HG03025 (cell line): ENCODE measurements at regions not wholly inside any gene's neighbourhood (a gene's known extent, or its start where the extent isn't known, plus 50 kb on each side); places are given as distances from the start of the nearest gene placed in this dataset.
"Not testable (repeated sequence)": the region's sequence is repeated elsewhere in the genome, so short reads cannot be mapped to it uniquely, and the experiment has no call there.

Source experiments
- ATAC-seq: cut with Tn5 transposase; IDR thresholded peaks from one replicate; pipeline ENCODE4 v1.9.1; 2021; ENCODE audit warnings: mild to moderate bottlenecking, moderate library complexity; ENCODE audit not compliant: unreplicated experiment, low FRiP score

- ATAC-seq, result no peak
Observed at GRCh38 chr12:67524861-67525616, 123.5 kb upstream of the DYRK2 start.

GRCh38 chr12:67525617-67525884 is 123.0 kb upstream of the DYRK2 start:
- ATAC-seq, result no peak

GRCh38 chr12:67526129-67526528 is 122.4 kb upstream of the DYRK2 start:
- no peak for ATAC-seq

- ATAC-seq, result no peak
Observed at GRCh38 chr12:67531051-67531450, 117.5 kb upstream of the DYRK2 start.

GRCh38 chr12:67531501-67531900 is 117.0 kb upstream of the DYRK2 start:
- ATAC-seq, result no peak

- no peak for ATAC-seq
Observed at GRCh38 chr12:67533159-67533558, 115.4 kb upstream of the DYRK2 start.

GRCh38 chr12:67534046-67534445 is 114.5 kb upstream of the DYRK2 start:
- ATAC-seq, result no peak

- ATAC-seq, result no peak
Observed at GRCh38 chr12:67534681-67535080, 113.9 kb upstream of the DYRK2 start.

- no peak for ATAC-seq
Observed at GRCh38 chr12:67535176-67535575, 113.4 kb upstream of the DYRK2 start.

- no peak for ATAC-seq
Observed at GRCh38 chr12:67535971-67536370, 112.6 kb upstream of the DYRK2 start.

GRCh38 chr12:67539329-67539728 is 109.2 kb upstream of the DYRK2 start:
- no peak for ATAC-seq

GRCh38 chr12:67539946-67540345 is 108.6 kb upstream of the DYRK2 start:
- ATAC-seq, result no peak

GRCh38 chr12:67540920-67541624 is 107.5 kb upstream of the DYRK2 start:
- peak; percentile 70 for ATAC-seq

- ATAC-seq, result peak; percentile 38
Observed at GRCh38 chr12:67541625-67541991, 106.9 kb upstream of the DYRK2 start.

- no peak for ATAC-seq
Observed at GRCh38 chr12:67543021-67543770, 105.3 kb upstream of the DYRK2 start.

GRCh38 chr12:67545298-67545697 is 103.2 kb upstream of the DYRK2 start:
- no peak for ATAC-seq

GRCh38 chr12:67546746-67547145 is 101.8 kb upstream of the DYRK2 start:
- no peak for ATAC-seq

GRCh38 chr12:67555075-67555717 is 93.3 kb upstream of the DYRK2 start:
- not testable (repeated sequence) for ATAC-seq

- ATAC-seq, result no peak
Observed at GRCh38 chr12:67558775-67559174, 89.8 kb upstream of the DYRK2 start.

GRCh38 chr12:67559751-67560150 is 88.8 kb upstream of the DYRK2 start:
- no peak for ATAC-seq
